HL-60 (cell line): ENCODE measurements at regions not wholly inside any gene's neighbourhood (a gene's known extent, or its start where the extent isn't known, plus 50 kb on each side); places are given as distances from the start of the nearest gene placed in this dataset.

Experiments used
- DNase-seq, 2 experiments: peaks; one replicate each; pipeline ENCODE4 v3.0.0-alpha.2; 2010 to 2020; ENCODE audit warnings: low read depth in 1 of 2, low spot score in 1 of 2
- H3K27ac ChIP-seq: fragments of 250-450 bp; sonication (Bioruptor Pico); replicated peaks from 2 replicates; pipeline ENCODE4 v1.5.1; 2020; ENCODE audit warnings: mild to moderate bottlenecking, moderate library complexity
- H3K27me3 ChIP-seq: fragments of 250-450 bp; sonication (Bioruptor Pico); 2 replicates; pipeline ENCODE4 v1.5.1; 2021; ENCODE audit warnings: mild to moderate bottlenecking, moderate library complexity; ENCODE audit not compliant: insufficient read depth, poor library complexity, severe bottlenecking
- H3K4me3 ChIP-seq: replicated peaks from 2 replicates; pipeline ENCODE4 v1.5.1; 2011; ENCODE audit warnings: mild to moderate bottlenecking, control low read depth, low read length; ENCODE audit not compliant: insufficient read depth
- CTCF ChIP-seq: IDR thresholded peaks from one replicate; pipeline ENCODE4 v1.5.1; 2011; ENCODE audit warnings: low read length, control low read depth, inconsistent platforms; ENCODE audit not compliant: insufficient read depth
- GABPA ChIP-seq: IDR thresholded peaks from 2 replicates; pipeline ENCODE4 v1.6.1; 2012; ENCODE audit warnings: low read depth
- POLR2AphosphoS5 ChIP-seq: IDR thresholded peaks from 2 replicates; pipeline ENCODE4 v1.6.1; 2012; ENCODE audit warnings: low read depth
- REST ChIP-seq: IDR thresholded peaks from 2 replicates; pipeline ENCODE4 v1.6.1; 2012; ENCODE audit warnings: low read depth; ENCODE audit not compliant: insufficient replicate concordance
- SPI1 ChIP-seq: IDR thresholded peaks from 2 replicates; pipeline ENCODE4 v1.6.1; 2012; ENCODE audit warnings: low read depth, mild to moderate bottlenecking, borderline replicate concordance

GRCh38 chr7:69130396-69130795 lies 467.9 kb upstream of the AUTS2 start:
- H3K27ac ChIP-seq, result no peak overlapping the region
- no peak for DNase-seq
- no peaks in the 10 kb centered on the region for H3K27me3 ChIP-seq
- no peak for TF ChIP-seq SPI1
- H3K4me3 ChIP-seq, result no peak overlapping the region

- TF ChIP-seq CTCF (no peak), POLR2AphosphoS5 (no peak), GABPA (no peak), SPI1 (no peak)
- no peak overlapping the region for H3K27ac ChIP-seq
- H3K4me3 ChIP-seq, result no peak overlapping the region
- no peaks in the 10 kb centered on the region for H3K27me3 ChIP-seq
- DNase-seq, result no peak
These were observed 464.0 kb upstream of the AUTS2 start for GRCh38 chr7:69134316-69134715.

GRCh38 chr7:69147631-69148030 lies 450.6 kb upstream of the AUTS2 start:
- no peak for DNase-seq
- Histone ChIP-seq H3K27ac (no peak overlapping the region), H3K4me3 (no peak overlapping the region), H3K27me3 (no peaks in the 10 kb centered on the region)
- TF ChIP-seq POLR2AphosphoS5 (no peak), GABPA (no peak), REST (no peak), SPI1 (no peak), CTCF (no peak)

GRCh38 chr7:69149804-69150782 lies 448.2 kb upstream of the AUTS2 start:
- Histone ChIP-seq H3K27me3 (no peaks in the 10 kb centered on the region), H3K27ac (no peak overlapping the region), H3K4me3 (no peak overlapping the region)
- DNase-seq, result no peak
- TF ChIP-seq GABPA (no peak), CTCF (no peak), REST (no peak), POLR2AphosphoS5 (no peak), SPI1 (no peak)
